HAP-1 (cell line): ENCODE measurements at regions not wholly inside any gene's neighbourhood (a gene's known extent, or its start where the extent isn't known, plus 50 kb on each side); places are given as distances from the start of the nearest gene placed in this dataset.

ENCODE experiments used
- DNase-seq, 2 experiments: peaks; one replicate each; pipeline ENCODE4 v3.0.0-alpha.2; 2016 to 2020; ENCODE audit warnings: low spot score in 2 of 2
- H3K27me3 ChIP-seq: fragments of 250-450 bp; sonication (Bioruptor Pico); 2 replicates; pipeline ENCODE4 v1.5.1; 2020; ENCODE audit warnings: low read depth, mild to moderate bottlenecking, moderate library complexity
- H3K36me3 ChIP-seq: fragments of 250-450 bp; sonication (Bioruptor Pico); replicated peaks from 2 replicates; pipeline ENCODE4 v1.5.1; 2020; ENCODE audit warnings: mild to moderate bottlenecking
- H3K4me1 ChIP-seq: fragments of 250-450 bp; sonication (Bioruptor Pico); 2 replicates; pipeline ENCODE4 v1.5.1; 2020; ENCODE audit warnings: mild to moderate bottlenecking
- H3K4me3 ChIP-seq: fragments of 250-450 bp; sonication (Bioruptor Pico); 2 replicates; pipeline ENCODE4 v1.5.1; 2020; ENCODE audit warnings: mild to moderate bottlenecking, moderate library complexity
- H3K9me3 ChIP-seq: fragments of 250-450 bp; sonication (Bioruptor Pico); 2 replicates; pipeline ENCODE4 v1.5.1; 2020; ENCODE audit warnings: mild to moderate bottlenecking, moderate library complexity
- in situ Hi-C: fragments of 300-500 bp; cut with MboI; formaldehyde crosslinking; loops from 3 replicates; pipeline ENCODE4 v1.14.3; 2020; ENCODE audit warnings: low sequenced_read_pairs, inconsistent platforms, mixed read lengths

DNA sequence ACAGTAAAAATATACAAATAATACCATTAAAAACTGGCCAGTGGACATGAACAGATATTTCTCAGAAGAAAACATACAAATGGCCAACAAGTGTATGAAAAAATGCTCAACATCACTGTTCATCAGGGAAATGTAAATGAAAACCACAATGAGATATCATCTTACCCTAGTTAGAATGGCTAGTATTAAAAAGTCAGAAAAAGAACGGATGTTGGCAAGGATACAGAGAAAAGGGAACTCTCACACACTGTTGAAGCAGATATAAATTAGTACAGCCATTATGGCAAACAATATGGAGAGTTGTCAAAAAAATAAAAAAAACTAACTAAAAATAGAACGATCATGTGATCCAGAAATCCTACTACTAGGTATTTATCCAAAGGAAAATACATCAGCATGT lies 222.7 kb upstream of the NAALADL2 start:
- Histone ChIP-seq H3K27me3 (no peaks in the 10 kb centered on the region), H3K9me3 (no peaks in the 10 kb centered on the region), H3K4me3 (no peak overlapping the region), H3K36me3 (no peaks in the 10 kb centered on the region), H3K4me1 (peaks cover 2% of the 10 kb centered on the region; the same call in 1 of the 2 replicates)
- no peak for DNase-seq
- in situ Hi-C loops: no loop called here

DNA sequence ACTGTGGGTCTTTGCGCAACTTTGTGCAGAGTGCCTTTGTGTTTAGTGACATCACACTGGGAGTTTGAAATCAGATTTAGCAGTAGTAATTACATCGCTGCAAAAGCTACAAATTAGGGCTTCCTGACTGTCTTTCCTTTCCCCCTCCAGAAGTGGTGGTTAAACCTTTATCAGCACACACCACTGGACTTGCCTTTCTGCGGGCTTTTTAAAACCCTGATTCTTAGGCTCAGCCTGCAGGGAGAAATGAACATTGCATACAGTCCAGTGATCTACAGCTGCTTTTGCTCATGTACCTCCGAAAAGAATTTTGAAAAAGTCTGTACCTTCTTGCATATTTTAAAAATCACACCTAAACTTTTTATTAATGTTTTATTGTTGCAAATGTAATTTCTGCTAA lies 219.7 kb upstream of the NAALADL2 start:
- Histone ChIP-seq H3K4me1 (peaks cover 2% of the 10 kb centered on the region; the same call in 1 of the 2 replicates), H3K9me3 (no peaks in the 10 kb centered on the region), H3K4me3 (no peak overlapping the region), H3K27me3 (no peaks in the 10 kb centered on the region), H3K36me3 (no peaks in the 10 kb centered on the region)
- in situ Hi-C loops: no loop called here
- no peak for DNase-seq

DNA sequence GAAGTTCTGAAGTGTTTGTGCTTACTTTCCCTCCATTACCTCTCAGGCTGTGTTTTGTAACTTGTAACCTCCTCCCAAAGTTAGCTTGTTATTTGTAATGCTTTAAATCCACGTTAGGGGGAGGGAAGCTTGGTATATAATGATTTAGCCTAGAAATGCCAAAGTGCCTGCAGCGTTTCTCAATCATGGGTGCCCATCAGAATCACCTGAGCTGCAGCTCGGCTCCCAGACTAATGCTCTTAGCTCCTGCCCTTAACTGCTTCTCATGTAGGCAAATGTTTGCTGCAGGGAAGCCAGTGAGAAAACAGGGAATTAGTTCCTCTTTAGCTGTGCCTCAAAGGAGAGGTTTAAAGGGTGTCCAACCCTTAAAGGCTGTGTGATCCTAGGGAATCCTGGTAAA lies 219.2 kb upstream of the NAALADL2 start:
- in situ Hi-C loops: no loop called here
- Histone ChIP-seq H3K4me3 (no peak overlapping the region), H3K9me3 (no peaks in the 10 kb centered on the region), H3K27me3 (no peaks in the 10 kb centered on the region), H3K4me1 (peaks cover 2% of the 10 kb centered on the region; the same call in 1 of the 2 replicates), H3K36me3 (no peaks in the 10 kb centered on the region)
- DNase-seq: no peak

DNA sequence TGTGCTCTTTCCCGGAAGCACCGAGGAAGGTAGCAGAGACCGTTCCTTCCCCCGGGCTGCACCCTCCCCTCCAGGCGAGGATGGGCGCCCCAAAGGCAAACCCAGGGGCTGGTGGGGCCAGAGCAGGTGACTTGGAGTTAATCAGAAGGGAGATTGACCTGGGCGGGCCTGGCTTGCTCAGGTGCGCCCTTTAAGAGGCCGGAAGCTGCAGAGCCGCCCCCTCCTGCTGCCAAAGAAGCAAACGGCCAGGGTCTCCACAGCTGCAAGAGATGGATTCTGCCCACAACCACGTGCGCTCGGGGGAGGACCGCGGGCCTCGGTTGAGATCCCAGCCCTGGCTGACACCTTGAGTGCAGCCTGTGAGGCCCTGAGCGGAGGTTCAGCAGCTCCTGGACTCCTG lies 218.2 kb upstream of the NAALADL2 start:
- in situ Hi-C loops: no loop called here
- H3K4me3 ChIP-seq: no peak overlapping the region
- H3K36me3 ChIP-seq: no peaks in the 10 kb centered on the region
- no peaks in the 10 kb centered on the region for H3K9me3 ChIP-seq
- no peaks in the 10 kb centered on the region for H3K27me3 ChIP-seq
- peaks cover 2% of the 10 kb centered on the region; the same call in 1 of the 2 replicates for H3K4me1 ChIP-seq
- DNase-seq: no peak

DNA sequence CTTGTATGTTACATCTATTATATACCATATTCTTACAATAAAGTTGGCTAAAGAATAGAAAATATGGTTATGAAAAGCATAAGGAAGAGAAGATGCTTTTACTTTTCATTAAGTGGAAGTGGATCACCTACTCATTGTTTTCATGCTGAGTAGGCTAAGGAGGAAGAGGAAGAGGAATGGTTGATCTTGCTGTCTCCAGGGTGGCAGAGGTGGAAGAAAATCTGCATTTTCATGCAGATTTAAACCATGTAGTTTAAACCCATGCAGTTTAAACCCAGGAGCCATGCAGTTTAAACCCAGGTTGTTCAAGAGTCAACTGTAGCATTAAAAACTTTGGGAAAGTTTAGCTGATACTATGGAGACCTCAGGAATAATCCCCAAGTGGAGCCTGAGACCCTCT lies 214.8 kb upstream of the NAALADL2 start:
- Histone ChIP-seq H3K36me3 (no peaks in the 10 kb centered on the region), H3K27me3 (no peaks in the 10 kb centered on the region), H3K9me3 (no peaks in the 10 kb centered on the region), H3K4me1 (no peaks in the 10 kb centered on the region), H3K4me3 (no peak overlapping the region)
- DNase-seq: no peak
- in situ Hi-C loops: no loop called here

DNA sequence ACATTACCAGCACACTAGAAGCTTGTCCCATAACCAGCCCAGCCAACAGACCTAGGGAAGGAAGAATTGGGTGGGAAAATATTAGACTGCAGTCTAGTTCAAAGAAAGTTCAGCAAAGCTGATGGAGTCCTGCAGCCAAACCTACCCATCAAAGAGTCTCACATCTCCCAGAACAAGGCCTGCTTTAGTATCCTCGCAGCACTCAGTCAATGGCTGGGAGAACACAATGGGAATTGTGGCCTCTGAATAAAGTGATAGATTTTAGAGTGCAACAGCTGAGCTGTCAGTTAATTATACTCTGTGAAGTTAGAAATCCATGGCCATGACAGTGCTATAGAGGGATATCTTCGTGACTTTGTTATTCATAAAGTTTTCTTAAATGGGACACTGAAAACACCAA lies 207.2 kb upstream of the NAALADL2 start:
- in situ Hi-C loops: no loop called here
- Histone ChIP-seq H3K9me3 (no peaks in the 10 kb centered on the region), H3K27me3 (no peaks in the 10 kb centered on the region), H3K36me3 (no peaks in the 10 kb centered on the region), H3K4me3 (no peak overlapping the region), H3K4me1 (peaks cover 5% of the 10 kb centered on the region; the same call in 1 of the 2 replicates)
- DNase-seq: no peak

DNA sequence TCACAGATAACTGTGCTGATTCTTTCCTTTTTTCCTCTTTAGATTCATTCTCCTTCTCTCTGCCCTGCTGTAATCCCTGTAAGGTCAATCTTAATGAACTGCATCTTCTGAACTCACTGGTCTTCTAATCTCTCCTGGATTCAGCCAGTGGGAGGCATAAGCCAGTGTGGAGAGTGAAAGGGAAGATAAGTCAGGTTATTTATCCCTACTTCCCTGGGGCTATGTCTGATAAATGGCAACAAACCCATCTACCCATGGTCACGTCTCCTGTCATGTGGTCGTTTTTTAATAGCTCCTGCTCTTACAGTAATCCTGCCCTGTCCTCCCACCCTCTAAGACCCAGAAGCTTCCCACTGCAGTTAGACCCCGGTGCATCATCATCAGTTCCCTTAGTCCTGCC lies 199.6 kb upstream of the NAALADL2 start:
- in situ Hi-C loops: no loop called here
- no peaks in the 10 kb centered on the region for H3K27me3 ChIP-seq
- DNase-seq: no peak
- peaks cover 5% of the 10 kb centered on the region; the same call in 1 of the 2 replicates for H3K4me1 ChIP-seq
- no peaks in the 10 kb centered on the region for H3K36me3 ChIP-seq
- no peaks in the 10 kb centered on the region for H3K9me3 ChIP-seq
- H3K4me3 ChIP-seq: no peak overlapping the region

DNA sequence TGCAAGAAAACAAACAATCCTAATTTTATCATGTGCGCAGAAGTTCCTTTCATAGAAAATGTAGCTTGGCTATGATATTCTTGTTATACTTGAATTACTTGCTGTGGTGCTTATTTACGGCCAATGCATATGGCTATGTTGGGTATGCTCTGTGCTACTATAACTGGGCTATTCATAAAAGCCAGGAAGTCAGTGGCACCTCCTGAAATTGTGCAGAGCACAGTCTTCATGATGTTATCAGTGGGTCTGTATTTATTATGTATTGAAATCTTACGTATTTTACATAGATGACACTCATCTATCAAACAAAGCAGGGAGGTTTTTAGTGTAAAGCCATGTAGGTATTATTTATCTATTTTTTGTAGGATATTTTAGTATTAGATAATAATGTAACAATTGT lies 196.5 kb upstream of the NAALADL2 start:
- DNase-seq: no peak
- in situ Hi-C loops: no loop called here

DNA sequence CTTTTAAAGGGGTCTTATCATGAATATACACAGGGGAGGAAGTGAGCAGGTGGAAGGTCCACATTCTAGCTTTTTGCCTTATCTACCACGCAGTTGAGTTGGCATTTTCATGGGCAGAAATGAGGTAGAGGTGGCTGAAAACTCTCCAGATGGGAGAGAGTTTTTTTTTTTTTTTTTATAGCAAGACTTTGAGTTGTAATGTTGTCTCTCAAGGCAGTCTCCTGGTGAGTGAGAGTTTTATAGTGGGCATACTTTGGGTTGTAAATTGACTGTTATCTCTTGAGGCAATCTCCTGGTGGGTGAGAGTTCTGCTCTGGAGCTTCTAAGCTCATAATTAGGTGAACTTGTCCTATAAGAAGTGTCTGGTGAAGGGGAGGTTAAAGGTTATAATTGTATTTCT lies 191.7 kb upstream of the NAALADL2 start:
- in situ Hi-C loops: no loop called here
- no peak overlapping the region for H3K4me3 ChIP-seq

More for the DNA sequence above, 196.5 kb upstream of the NAALADL2 start:
- Histone ChIP-seq H3K9me3 (no peaks in the 10 kb centered on the region), H3K36me3 (no peaks in the 10 kb centered on the region), H3K4me3 (no peak overlapping the region), H3K4me1 (no peaks in the 10 kb centered on the region; the same call in 1 of the 2 replicates), H3K27me3 (no peaks in the 10 kb centered on the region)

DNA sequence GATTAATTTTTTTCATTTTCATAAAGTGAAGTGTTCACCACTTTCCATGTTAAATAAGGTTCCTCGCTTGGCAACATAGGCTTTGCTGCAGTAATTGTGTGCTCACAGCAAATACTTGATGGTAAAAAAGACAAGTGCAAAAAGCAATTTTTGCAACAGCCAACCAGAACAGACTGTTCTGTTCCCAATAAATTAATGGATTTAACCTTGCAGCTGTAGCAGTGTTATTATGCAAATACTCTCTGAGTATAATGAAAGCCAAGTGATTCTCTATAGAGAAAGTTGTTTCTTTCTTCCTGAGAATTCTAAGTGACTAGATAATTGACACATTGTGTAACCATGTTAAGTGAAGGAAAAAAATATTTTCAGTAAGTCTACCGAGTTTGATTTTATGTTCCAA lies 183.7 kb upstream of the NAALADL2 start:
- peak in 1 of 2 experiments; percentile 93 for DNase-seq
- Histone ChIP-seq H3K4me1 (peaks cover 14% of the 10 kb centered on the region), H3K4me3 (no peak overlapping the region), H3K36me3 (no peaks in the 10 kb centered on the region), H3K27me3 (no peaks in the 10 kb centered on the region), H3K9me3 (no peaks in the 10 kb centered on the region)
- in situ Hi-C loops: no loop called here

More for the DNA sequence above, 191.7 kb upstream of the NAALADL2 start:
- Histone ChIP-seq H3K4me1 (no peaks in the 10 kb centered on the region), H3K27me3 (no peaks in the 10 kb centered on the region), H3K36me3 (no peaks in the 10 kb centered on the region), H3K9me3 (no peaks in the 10 kb centered on the region)
- no peak for DNase-seq

DNA sequence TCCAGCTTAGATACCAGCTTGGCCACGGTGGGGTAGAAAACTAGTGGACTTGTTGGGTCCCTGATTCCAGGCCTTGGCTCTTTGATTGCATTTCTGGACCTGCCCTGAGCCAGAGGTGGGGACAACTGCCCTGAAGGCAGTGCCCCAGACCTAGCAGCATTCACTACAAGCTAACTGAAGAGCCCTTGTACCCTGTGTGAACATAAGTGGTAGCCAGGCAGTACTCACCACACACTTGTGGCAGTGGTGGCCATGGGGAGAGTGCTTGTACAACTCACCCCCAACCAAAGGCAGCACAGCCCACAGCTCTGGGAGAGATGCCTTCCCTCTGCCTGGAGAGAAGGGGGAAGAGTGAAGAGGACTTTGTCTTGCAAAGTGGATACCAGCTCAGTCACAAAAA lies 177.3 kb upstream of the NAALADL2 start:
- H3K4me3 ChIP-seq: no peak overlapping the region
- H3K36me3 ChIP-seq: no peaks in the 10 kb centered on the region
- H3K4me1 ChIP-seq: no peaks in the 10 kb centered on the region
- no peaks in the 10 kb centered on the region for H3K27me3 ChIP-seq
- no peaks in the 10 kb centered on the region for H3K9me3 ChIP-seq
- no peak for DNase-seq
- in situ Hi-C loops: no loop called here

DNA sequence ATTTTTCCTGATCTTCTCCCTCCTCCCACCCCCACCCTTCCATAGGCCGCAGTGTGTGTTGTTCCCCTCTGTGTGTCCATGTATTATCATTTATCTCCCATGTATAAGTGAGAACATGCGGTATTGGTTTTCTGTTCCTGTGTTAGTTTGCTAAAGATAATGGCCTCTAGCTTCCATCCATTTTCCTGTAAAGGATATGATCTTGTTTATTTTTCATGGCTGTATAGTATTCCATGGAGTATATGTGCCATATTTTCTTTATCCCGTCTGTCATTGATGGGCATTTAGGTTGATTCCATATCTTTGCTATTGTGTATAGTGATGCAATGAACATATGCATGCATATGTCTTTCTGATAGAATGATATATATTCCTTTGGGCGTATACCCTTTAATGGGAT lies 173.3 kb upstream of the NAALADL2 start:
- DNase-seq: no peak
- Histone ChIP-seq H3K36me3 (no peaks in the 10 kb centered on the region), H3K27me3 (no peaks in the 10 kb centered on the region), H3K4me1 (peaks cover 6% of the 10 kb centered on the region), H3K9me3 (no peaks in the 10 kb centered on the region), H3K4me3 (no peak overlapping the region)
- in situ Hi-C loops: no loop called here

DNA sequence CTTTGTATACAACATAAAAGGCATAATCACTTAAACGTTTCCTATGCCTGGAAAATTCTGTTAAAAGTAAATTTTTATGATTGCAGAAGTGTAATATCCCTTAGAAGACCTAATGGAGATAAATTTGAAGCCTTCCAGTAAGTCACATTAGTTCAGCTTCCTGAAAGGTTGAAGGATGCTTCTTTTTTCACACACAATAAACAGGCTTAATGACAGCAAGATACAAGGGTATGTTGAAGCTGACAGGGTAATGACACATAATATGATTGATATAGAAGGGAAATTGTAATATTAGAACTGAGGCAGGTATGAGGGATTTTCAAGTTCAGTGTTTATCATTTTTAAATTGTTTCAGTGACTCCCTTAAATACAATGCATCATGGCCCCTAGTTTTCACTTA lies 161.8 kb upstream of the NAALADL2 start:
- no peak overlapping the region for H3K4me3 ChIP-seq
- DNase-seq: no peak
- no peaks in the 10 kb centered on the region for H3K27me3 ChIP-seq
- no peaks in the 10 kb centered on the region for H3K36me3 ChIP-seq
- H3K9me3 ChIP-seq: no peaks in the 10 kb centered on the region
- peaks cover 2% of the 10 kb centered on the region; the same call in 1 of the 2 replicates for H3K4me1 ChIP-seq
- in situ Hi-C loops: no loop called here

DNA sequence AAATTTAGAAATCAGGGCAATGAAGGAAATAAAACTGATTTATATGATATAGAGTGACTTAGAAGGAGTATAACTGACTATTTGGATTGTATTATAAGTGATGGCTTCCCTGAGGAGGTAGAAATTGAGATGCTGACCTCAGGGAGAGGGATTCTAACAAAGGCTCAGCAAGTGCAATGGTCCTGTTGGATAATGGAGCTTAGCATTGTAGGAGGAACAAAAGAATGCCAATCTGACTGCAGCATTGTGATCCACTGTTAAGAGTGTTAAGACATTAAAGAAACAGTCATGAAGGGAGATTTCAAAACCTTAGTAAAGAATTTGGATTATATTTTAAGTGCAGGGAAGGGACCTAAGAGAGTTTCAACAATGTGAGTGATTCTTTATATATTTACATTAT lies 158.4 kb upstream of the NAALADL2 start:
- H3K4me3 ChIP-seq: no peak overlapping the region
- peak; percentile 35 to 81 for DNase-seq
- in situ Hi-C loops: no loop called here
- H3K9me3 ChIP-seq: no peaks in the 10 kb centered on the region
- peaks cover 2% of the 10 kb centered on the region for H3K4me1 ChIP-seq
- H3K36me3 ChIP-seq: no peaks in the 10 kb centered on the region
- H3K27me3 ChIP-seq: no peaks in the 10 kb centered on the region

DNA sequence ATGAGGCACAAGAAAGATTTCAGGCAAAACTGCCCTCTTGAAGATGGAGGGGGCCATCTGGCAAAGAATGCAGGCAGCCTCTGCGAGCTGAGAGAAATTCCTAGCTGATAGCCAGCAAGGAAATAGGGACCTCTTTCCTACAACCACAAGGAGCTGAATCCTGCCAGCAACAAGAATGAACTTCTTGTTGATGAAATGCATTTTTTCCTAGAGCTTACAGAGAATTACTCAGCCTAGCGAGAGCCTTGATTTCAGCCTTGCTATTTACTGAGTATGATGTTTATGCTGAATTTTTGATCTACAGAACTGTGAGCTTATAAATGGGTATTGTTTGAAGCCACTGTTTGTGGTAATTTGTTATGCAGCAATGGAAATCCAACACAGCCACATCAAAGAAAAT lies 148.5 kb upstream of the NAALADL2 start:
- no peak for DNase-seq
- Histone ChIP-seq H3K27me3 (no peaks in the 10 kb centered on the region), H3K4me3 (no peak overlapping the region), H3K9me3 (no peaks in the 10 kb centered on the region), H3K36me3 (no peaks in the 10 kb centered on the region), H3K4me1 (no peaks in the 10 kb centered on the region)
- in situ Hi-C loops: no loop called here
